GM23338 (cell line): ENCODE measurements at regions not wholly inside any gene's neighbourhood (a gene's known extent, or its start where the extent isn't known, plus 50 kb on each side); places are given as distances from the start of the nearest gene placed in this dataset.
A peak's percentile ranks its signal among the peaks of the same experiment; 100 is the strongest.

ENCODE experiments used
- ATAC-seq: fragments of 200-7000 bp; cut with Tn5 transposase; 3 replicates; pipeline ENCODE4 v1.9.1; 2020
- DNase-seq: peaks from one replicate; pipeline ENCODE4 v3.0.0-alpha.2; 2015; ENCODE audit warnings: low spot score
- H2AFZ ChIP-seq: fragments of 200-600 bp; sonication (generic); 2 replicates; pipeline ENCODE4 v1.8.0; 2016; ENCODE audit warnings: antibody characterized with exemption, mild to moderate bottlenecking, moderate library complexity
- H3F3A ChIP-seq: fragments of 200-600 bp; sonication (generic); replicated peaks from 2 replicates; pipeline ENCODE4 v1.8.0; 2017; ENCODE audit warnings: antibody characterized with exemption, mixed run types, low read depth
- H3K27ac ChIP-seq: fragments of 200-600 bp; sonication (generic); 2 replicates; pipeline ENCODE4 v1.6.1; 2016; ENCODE audit warnings: low read depth
- H3K27me3 ChIP-seq: fragments of 200-600 bp; sonication (generic); 2 replicates; pipeline ENCODE4 v1.8.0; 2016; ENCODE audit warnings: mild to moderate bottlenecking, mixed run types, moderate library complexity; ENCODE audit not compliant: insufficient read depth
- H3K36me3 ChIP-seq: fragments of 200-600 bp; sonication (generic); 2 replicates; pipeline ENCODE4 v1.8.0; 2016; ENCODE audit warnings: mild to moderate bottlenecking; ENCODE audit not compliant: insufficient read depth
- H3K4me1 ChIP-seq: fragments of 200-600 bp; sonication (generic); 2 replicates; pipeline ENCODE4 v1.8.0; 2016; ENCODE audit warnings: mild to moderate bottlenecking, moderate library complexity; ENCODE audit not compliant: insufficient read depth
- H3K4me2 ChIP-seq: fragments of 200-600 bp; sonication (generic); 2 replicates; pipeline ENCODE4 v1.7.1; 2017; ENCODE audit warnings: mixed run types
- H3K4me3 ChIP-seq: fragments of 200-600 bp; sonication (generic); 2 replicates; pipeline ENCODE4 v1.6.1; 2016; ENCODE audit warnings: mixed run types
- H3K79me2 ChIP-seq: fragments of 200-600 bp; sonication (generic); replicated peaks from 2 replicates; pipeline ENCODE4 v1.8.0; 2017; ENCODE audit warnings: mild to moderate bottlenecking; ENCODE audit not compliant: insufficient read depth
- H3K9me2 ChIP-seq: fragments of 200-600 bp; sonication (generic); 2 replicates; pipeline ENCODE4 v1.8.0; 2017; ENCODE audit not compliant: insufficient read depth
- H4K20me1 ChIP-seq: fragments of 200-600 bp; sonication (generic); replicated peaks from 2 replicates; pipeline ENCODE4 v1.8.0; 2017; ENCODE audit warnings: mild to moderate bottlenecking; ENCODE audit not compliant: insufficient read depth
- H3K27ac Mint-ChIP-seq: 2 replicates; pipeline ENCODE4 v1.8.0; 2020; ENCODE audit warnings: inconsistent platforms, mild to moderate bottlenecking, moderate library complexity, mixed read lengths
- H3K27me3 Mint-ChIP-seq: 3 replicates; pipeline ENCODE4 v1.8.0; 2022; ENCODE audit warnings: low read depth, mild to moderate bottlenecking, moderate library complexity, mixed read lengths, inconsistent platforms; ENCODE audit not compliant: insufficient read depth, poor library complexity
- H3K36me3 Mint-ChIP-seq: 3 replicates; pipeline ENCODE4 v1.8.0; 2021; ENCODE audit warnings: low read depth, mild to moderate bottlenecking, inconsistent platforms, moderate library complexity, mixed read lengths
- H3K4me1 Mint-ChIP-seq: 3 replicates; pipeline ENCODE4 v1.8.0; 2020; ENCODE audit warnings: mild to moderate bottlenecking, inconsistent platforms, mixed read lengths
- H3K4me3 Mint-ChIP-seq: 3 replicates; pipeline ENCODE4 v1.8.0; 2021; ENCODE audit warnings: moderate library complexity, mild to moderate bottlenecking, inconsistent platforms, mixed read lengths
- H3K9me3 Mint-ChIP-seq: 3 replicates; pipeline ENCODE4 v1.8.0; 2020; ENCODE audit warnings: moderate library complexity, mild to moderate bottlenecking, inconsistent platforms, mixed read lengths
- CREB1 ChIP-seq: fragments of 250-450 bp; sonication (Bioruptor Pico); IDR thresholded peaks from 2 replicates; pipeline ENCODE4 v1.5.0; 2020; ENCODE audit warnings: low read depth, mild to moderate bottlenecking, moderate library complexity
- EZH2 ChIP-seq: fragments of 200-600 bp; sonication (generic); IDR thresholded peaks from one replicate; pipeline ENCODE4 v1.8.0; 2017; ENCODE audit warnings: antibody characterized with exemption, mild to moderate bottlenecking, low read depth; ENCODE audit not compliant: unreplicated experiment
- EZH2phosphoT487 ChIP-seq: fragments of 200-600 bp; sonication (generic); IDR thresholded peaks from one replicate; pipeline ENCODE4 v1.8.1; 2018; ENCODE audit warnings: antibody characterized with exemption; ENCODE audit not compliant: unreplicated experiment
- JUNB ChIP-seq: IDR thresholded peaks from one replicate; pipeline ENCODE4 v1.6.1; 2016; ENCODE audit warnings: antibody characterized with exemption; ENCODE audit not compliant: unreplicated experiment
- NANOG ChIP-seq: IDR thresholded peaks from 2 replicates; pipeline ENCODE4 v1.6.1; 2016; ENCODE audit warnings: antibody characterized with exemption, borderline replicate concordance
- POLR2AphosphoS5 ChIP-seq: IDR thresholded peaks from 2 replicates; pipeline ENCODE4 v1.6.1; 2016; ENCODE audit warnings: antibody characterized with exemption, low read depth
- STAT1 ChIP-seq: IDR thresholded peaks from one replicate; pipeline ENCODE4 v1.6.1; 2016; ENCODE audit warnings: antibody characterized with exemption; ENCODE audit not compliant: unreplicated experiment
- ZNF114 ChIP-seq: fragments of 250-450 bp; sonication (Bioruptor Pico); IDR thresholded peaks from 2 replicates; pipeline ENCODE4 v1.5.0; 2020; ENCODE audit warnings: mild to moderate bottlenecking, moderate library complexity
- ZNF331 ChIP-seq: fragments of 250-450 bp; sonication (Bioruptor Pico); IDR thresholded peaks from 2 replicates; pipeline ENCODE4 v1.5.0; 2020; ENCODE audit warnings: low read depth, mild to moderate bottlenecking, moderate library complexity
- TF ChIP-seq, protein P1 (sequence below), 2 experiments: fragments of 200-600 bp in 1 of 2; sonication (generic) in 1 of 2; conservative IDR thresholded peaks; 2 replicates each; pipeline versions ENCODE4 v1.5.1 to v1.6.1; 2016 to 2017; ENCODE audit warnings: antibody characterized with exemption in 2 of 2, low read depth in 2 of 2, mild to moderate bottlenecking in 2 of 2, moderate library complexity in 1 of 2
- TF ChIP-seq, protein P2 (sequence below): fragments of 250-450 bp; sonication (Bioruptor Pico); IDR thresholded peaks from 2 replicates; pipeline ENCODE4 v1.5.0; 2020; ENCODE audit warnings: mild to moderate bottlenecking, moderate library complexity
- TF ChIP-seq, protein P3 (sequence below): IDR thresholded peaks from 2 replicates; pipeline ENCODE4 v1.6.1; 2016; ENCODE audit warnings: antibody characterized with exemption
- TF ChIP-seq, protein P4 (sequence below): IDR thresholded peaks from one replicate; pipeline ENCODE4 v1.6.1; 2018; ENCODE audit warnings: antibody characterized with exemption; ENCODE audit not compliant: unreplicated experiment

DNA sequence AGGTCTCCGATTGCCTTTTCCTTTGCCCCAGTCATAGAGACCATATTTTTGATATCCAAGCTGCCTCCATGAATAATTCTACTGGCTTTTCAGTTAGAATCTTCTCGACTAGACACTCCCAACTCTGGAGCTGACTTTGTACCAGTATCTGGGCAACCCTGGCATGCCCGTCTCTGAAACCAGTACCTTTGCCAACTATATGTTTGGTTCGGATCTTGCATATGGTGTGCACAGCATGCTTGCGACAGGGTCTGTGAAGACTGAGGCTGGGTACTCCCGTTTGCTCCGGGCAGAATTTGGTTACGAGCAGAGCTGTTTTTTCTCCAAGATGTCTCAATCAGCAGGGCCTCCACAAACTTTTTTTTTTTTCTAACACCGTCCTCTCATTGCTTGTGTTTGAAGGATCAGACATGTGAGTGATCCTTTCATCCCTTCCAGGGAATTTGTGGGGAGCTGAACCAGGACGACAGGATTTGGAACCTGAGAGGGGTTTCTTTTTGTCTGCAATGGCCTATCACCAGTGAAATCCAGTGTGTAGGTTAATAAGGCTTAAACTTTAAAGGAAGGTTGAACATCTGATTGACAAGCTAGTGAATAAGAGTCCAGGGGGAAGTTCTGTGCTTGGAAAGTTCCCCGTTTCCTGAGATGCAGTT, 322.3 kb downstream of the MYCN start:
- H3F3A ChIP-seq: no peaks in the 10 kb centered on the region
- no peak for ATAC-seq
- no peak for DNase-seq
- peak overlapping the region; percentile 78; the same call in 1 of the 2 replicates for H2AFZ ChIP-seq
- no peak overlapping the region for H3K4me3 ChIP-seq
- no peaks in the 10 kb centered on the region for H3K36me3 Mint-ChIP-seq
- no peaks in the 10 kb centered on the region for H3K27me3 ChIP-seq
- no peak overlapping the region for H3K27ac ChIP-seq
- no peaks in the 10 kb centered on the region for H3K79me2 ChIP-seq
- H3K4me3 Mint-ChIP-seq: no peak overlapping the region
- H3K4me1 Mint-ChIP-seq: peaks cover 12% of the 10 kb centered on the region; the same call in 2 of the 3 replicates
- H3K36me3 ChIP-seq: no peaks in the 10 kb centered on the region
- H3K9me3 Mint-ChIP-seq: peaks cover 2% of the 10 kb centered on the region; the same call in 1 of the 3 replicates
- peaks cover 10% of the 10 kb centered on the region; the same call in 1 of the 2 replicates for H3K4me1 ChIP-seq
- no peaks in the 10 kb centered on the region for H3K27me3 Mint-ChIP-seq
- no peaks in the 10 kb centered on the region; the same call in 1 of the 2 replicates for H3K9me2 ChIP-seq
- no peaks in the 10 kb centered on the region for H4K20me1 ChIP-seq
- H3K4me2 ChIP-seq: no peak overlapping the region
- no peak for TF ChIP-seq EZH2
- TF ChIP-seq ZNF331: no peak
- TF ChIP-seq, protein P1, sequence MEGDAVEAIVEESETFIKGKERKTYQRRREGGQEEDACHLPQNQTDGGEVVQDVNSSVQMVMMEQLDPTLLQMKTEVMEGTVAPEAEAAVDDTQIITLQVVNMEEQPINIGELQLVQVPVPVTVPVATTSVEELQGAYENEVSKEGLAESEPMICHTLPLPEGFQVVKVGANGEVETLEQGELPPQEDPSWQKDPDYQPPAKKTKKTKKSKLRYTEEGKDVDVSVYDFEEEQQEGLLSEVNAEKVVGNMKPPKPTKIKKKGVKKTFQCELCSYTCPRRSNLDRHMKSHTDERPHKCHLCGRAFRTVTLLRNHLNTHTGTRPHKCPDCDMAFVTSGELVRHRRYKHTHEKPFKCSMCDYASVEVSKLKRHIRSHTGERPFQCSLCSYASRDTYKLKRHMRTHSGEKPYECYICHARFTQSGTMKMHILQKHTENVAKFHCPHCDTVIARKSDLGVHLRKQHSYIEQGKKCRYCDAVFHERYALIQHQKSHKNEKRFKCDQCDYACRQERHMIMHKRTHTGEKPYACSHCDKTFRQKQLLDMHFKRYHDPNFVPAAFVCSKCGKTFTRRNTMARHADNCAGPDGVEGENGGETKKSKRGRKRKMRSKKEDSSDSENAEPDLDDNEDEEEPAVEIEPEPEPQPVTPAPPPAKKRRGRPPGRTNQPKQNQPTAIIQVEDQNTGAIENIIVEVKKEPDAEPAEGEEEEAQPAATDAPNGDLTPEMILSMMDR (conservative IDR thresholded peaks at IDR 0.05; ENCODE audit: low read depth in 2 of 2): no peak
- no peak for TF ChIP-seq NANOG
- no peak for TF ChIP-seq STAT1
- no peak for TF ChIP-seq EZH2phosphoT487
- TF ChIP-seq JUNB: no peak
- TF ChIP-seq, protein P2, sequence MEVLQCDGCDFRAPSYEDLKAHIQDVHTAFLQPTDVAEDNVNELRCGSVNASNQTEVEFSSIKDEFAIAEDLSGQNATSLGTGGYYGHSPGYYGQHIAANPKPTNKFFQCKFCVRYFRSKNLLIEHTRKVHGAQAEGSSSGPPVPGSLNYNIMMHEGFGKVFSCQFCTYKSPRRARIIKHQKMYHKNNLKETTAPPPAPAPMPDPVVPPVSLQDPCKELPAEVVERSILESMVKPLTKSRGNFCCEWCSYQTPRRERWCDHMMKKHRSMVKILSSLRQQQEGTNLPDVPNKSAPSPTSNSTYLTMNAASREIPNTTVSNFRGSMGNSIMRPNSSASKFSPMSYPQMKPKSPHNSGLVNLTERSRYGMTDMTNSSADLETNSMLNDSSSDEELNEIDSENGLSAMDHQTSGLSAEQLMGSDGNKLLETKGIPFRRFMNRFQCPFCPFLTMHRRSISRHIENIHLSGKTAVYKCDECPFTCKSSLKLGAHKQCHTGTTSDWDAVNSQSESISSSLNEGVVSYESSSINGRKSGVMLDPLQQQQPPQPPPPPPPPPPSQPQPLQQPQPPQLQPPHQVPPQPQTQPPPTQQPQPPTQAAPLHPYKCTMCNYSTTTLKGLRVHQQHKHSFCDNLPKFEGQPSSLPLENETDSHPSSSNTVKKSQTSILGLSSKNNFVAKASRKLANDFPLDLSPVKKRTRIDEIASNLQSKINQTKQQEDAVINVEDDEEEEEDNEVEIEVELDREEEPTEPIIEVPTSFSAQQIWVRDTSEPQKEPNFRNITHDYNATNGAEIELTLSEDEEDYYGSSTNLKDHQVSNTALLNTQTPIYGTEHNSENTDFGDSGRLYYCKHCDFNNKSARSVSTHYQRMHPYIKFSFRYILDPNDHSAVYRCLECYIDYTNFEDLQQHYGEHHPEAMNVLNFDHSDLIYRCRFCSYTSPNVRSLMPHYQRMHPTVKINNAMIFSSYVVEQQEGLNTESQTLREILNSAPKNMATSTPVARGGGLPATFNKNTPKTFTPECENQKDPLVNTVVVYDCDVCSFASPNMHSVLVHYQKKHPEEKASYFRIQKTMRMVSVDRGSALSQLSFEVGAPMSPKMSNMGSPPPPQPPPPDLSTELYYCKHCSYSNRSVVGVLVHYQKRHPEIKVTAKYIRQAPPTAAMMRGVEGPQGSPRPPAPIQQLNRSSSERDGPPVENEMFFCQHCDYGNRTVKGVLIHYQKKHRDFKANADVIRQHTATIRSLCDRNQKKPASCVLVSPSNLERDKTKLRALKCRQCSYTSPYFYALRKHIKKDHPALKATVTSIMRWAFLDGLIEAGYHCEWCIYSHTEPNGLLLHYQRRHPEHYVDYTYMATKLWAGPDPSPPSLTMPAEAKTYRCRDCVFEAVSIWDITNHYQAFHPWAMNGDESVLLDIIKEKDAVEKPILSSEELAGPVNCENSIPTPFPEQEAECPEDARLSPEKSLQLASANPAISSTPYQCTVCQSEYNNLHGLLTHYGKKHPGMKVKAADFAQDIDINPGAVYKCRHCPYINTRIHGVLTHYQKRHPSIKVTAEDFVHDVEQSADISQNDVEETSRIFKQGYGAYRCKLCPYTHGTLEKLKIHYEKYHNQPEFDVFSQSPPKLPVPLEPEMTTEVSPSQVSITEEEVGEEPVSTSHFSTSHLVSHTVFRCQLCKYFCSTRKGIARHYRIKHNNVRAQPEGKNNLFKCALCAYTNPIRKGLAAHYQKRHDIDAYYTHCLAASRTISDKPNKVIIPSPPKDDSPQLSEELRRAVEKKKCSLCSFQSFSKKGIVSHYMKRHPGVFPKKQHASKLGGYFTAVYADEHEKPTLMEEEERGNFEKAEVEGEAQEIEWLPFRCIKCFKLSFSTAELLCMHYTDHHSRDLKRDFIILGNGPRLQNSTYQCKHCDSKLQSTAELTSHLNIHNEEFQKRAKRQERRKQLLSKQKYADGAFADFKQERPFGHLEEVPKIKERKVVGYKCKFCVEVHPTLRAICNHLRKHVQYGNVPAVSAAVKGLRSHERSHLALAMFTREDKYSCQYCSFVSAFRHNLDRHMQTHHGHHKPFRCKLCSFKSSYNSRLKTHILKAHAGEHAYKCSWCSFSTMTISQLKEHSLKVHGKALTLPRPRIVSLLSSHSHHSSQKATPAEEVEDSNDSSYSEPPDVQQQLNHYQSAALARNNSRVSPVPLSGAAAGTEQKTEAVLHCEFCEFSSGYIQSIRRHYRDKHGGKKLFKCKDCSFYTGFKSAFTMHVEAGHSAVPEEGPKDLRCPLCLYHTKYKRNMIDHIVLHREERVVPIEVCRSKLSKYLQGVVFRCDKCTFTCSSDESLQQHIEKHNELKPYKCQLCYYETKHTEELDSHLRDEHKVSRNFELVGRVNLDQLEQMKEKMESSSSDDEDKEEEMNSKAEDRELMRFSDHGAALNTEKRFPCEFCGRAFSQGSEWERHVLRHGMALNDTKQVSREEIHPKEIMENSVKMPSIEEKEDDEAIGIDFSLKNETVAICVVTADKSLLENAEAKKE: no peak
- no peak for TF ChIP-seq POLR2AphosphoS5
- TF ChIP-seq, protein P3, sequence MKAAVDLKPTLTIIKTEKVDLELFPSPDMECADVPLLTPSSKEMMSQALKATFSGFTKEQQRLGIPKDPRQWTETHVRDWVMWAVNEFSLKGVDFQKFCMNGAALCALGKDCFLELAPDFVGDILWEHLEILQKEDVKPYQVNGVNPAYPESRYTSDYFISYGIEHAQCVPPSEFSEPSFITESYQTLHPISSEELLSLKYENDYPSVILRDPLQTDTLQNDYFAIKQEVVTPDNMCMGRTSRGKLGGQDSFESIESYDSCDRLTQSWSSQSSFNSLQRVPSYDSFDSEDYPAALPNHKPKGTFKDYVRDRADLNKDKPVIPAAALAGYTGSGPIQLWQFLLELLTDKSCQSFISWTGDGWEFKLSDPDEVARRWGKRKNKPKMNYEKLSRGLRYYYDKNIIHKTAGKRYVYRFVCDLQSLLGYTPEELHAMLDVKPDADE: no peak
- no peak for TF ChIP-seq ZNF114 (CRISPR knock-in tag)
- no peak for TF ChIP-seq CREB1
- TF ChIP-seq, protein P4, sequence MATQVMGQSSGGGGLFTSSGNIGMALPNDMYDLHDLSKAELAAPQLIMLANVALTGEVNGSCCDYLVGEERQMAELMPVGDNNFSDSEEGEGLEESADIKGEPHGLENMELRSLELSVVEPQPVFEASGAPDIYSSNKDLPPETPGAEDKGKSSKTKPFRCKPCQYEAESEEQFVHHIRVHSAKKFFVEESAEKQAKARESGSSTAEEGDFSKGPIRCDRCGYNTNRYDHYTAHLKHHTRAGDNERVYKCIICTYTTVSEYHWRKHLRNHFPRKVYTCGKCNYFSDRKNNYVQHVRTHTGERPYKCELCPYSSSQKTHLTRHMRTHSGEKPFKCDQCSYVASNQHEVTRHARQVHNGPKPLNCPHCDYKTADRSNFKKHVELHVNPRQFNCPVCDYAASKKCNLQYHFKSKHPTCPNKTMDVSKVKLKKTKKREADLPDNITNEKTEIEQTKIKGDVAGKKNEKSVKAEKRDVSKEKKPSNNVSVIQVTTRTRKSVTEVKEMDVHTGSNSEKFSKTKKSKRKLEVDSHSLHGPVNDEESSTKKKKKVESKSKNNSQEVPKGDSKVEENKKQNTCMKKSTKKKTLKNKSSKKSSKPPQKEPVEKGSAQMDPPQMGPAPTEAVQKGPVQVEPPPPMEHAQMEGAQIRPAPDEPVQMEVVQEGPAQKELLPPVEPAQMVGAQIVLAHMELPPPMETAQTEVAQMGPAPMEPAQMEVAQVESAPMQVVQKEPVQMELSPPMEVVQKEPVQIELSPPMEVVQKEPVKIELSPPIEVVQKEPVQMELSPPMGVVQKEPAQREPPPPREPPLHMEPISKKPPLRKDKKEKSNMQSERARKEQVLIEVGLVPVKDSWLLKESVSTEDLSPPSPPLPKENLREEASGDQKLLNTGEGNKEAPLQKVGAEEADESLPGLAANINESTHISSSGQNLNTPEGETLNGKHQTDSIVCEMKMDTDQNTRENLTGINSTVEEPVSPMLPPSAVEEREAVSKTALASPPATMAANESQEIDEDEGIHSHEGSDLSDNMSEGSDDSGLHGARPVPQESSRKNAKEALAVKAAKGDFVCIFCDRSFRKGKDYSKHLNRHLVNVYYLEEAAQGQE: no peak
- no peak overlapping the region; the same call in 1 of the 2 replicates for H3K27ac Mint-ChIP-seq
